Type B pancreatic cell (in vitro differentiated cells): ENCODE measurements at regions not wholly inside any gene's neighbourhood (a gene's known extent, or its start where the extent isn't known, plus 50 kb on each side); places are given as distances from the start of the nearest gene placed in this dataset.

Experiments
- DNase-seq: peaks from one replicate; pipeline ENCODE4 v3.0.0; 2021; ENCODE audit warnings: mixed read lengths; ENCODE audit not compliant: unreplicated experiment; ENCODE audit errors: extremely low spot score
- H3K27ac Mint-ChIP-seq: 2 replicates; pipeline ENCODE4 v1.8.0; 2021; ENCODE audit warnings: mild to moderate bottlenecking, mixed read lengths
- H3K27me3 Mint-ChIP-seq: 2 replicates; pipeline ENCODE4 v1.8.0; 2021; ENCODE audit warnings: mixed read lengths
- H3K36me3 Mint-ChIP-seq: 2 replicates; pipeline ENCODE4 v1.8.0; 2021; ENCODE audit warnings: mixed read lengths
- H3K4me1 Mint-ChIP-seq: one replicate; pipeline ENCODE4 v1.8.0; 2021; ENCODE audit warnings: mixed read lengths; ENCODE audit not compliant: unreplicated experiment
- H3K4me3 Mint-ChIP-seq: 2 replicates; pipeline ENCODE4 v1.8.0; 2021; ENCODE audit warnings: mild to moderate bottlenecking, mixed read lengths
- H3K9me3 Mint-ChIP-seq: 2 replicates; pipeline ENCODE4 v1.8.0; 2021; ENCODE audit warnings: mixed read lengths
- CTCF ChIP-seq: fragments of 200-600 bp; sonication (generic); conservative IDR thresholded peaks from 2 replicates; pipeline ENCODE4 v1.5.0; 2021; ENCODE audit warnings: antibody characterized with exemption, mild to moderate bottlenecking

GRCh38 chr4:183807420-183808096 lies 97.5 kb upstream of the STOX2 start:
- DNase-seq: no peak
- no peak for TF ChIP-seq CTCF
- H3K27ac Mint-ChIP-seq: no peak overlapping the region

GRCh38 chr4:183808097-183808456 lies 97.0 kb upstream of the STOX2 start:
- H3K27ac Mint-ChIP-seq: no peak overlapping the region
- no peaks in the 10 kb centered on the region for H3K4me1 Mint-ChIP-seq
- H3K4me3 Mint-ChIP-seq: no peak overlapping the region
- H3K36me3 Mint-ChIP-seq: peaks cover 3% of the 10 kb centered on the region
- no peak for DNase-seq
- H3K27me3 Mint-ChIP-seq: no peaks in the 10 kb centered on the region
- no peaks in the 10 kb centered on the region for H3K9me3 Mint-ChIP-seq
- TF ChIP-seq CTCF: no peak

More at GRCh38 chr4:183807420-183808096, 97.5 kb upstream of the STOX2 start:
- Mint-ChIP-seq H3K27me3 (no peaks in the 10 kb centered on the region), H3K4me1 (no peaks in the 10 kb centered on the region), H3K36me3 (peaks cover 3% of the 10 kb centered on the region), H3K4me3 (no peak overlapping the region), H3K9me3 (no peaks in the 10 kb centered on the region)

GRCh38 chr4:183812567-183812966 lies 92.5 kb upstream of the STOX2 start:
- TF ChIP-seq CTCF: no peak
- no peaks in the 10 kb centered on the region for H3K27me3 Mint-ChIP-seq
- no peak for DNase-seq
- no peaks in the 10 kb centered on the region for H3K9me3 Mint-ChIP-seq
- H3K27ac Mint-ChIP-seq: no peak overlapping the region
- H3K36me3 Mint-ChIP-seq: peaks cover 3% of the 10 kb centered on the region
- no peak overlapping the region for H3K4me3 Mint-ChIP-seq
- no peaks in the 10 kb centered on the region for H3K4me1 Mint-ChIP-seq

GRCh38 chr4:183814461-183814860 lies 90.6 kb upstream of the STOX2 start:
- no peaks in the 10 kb centered on the region for H3K9me3 Mint-ChIP-seq
- no peaks in the 10 kb centered on the region for H3K27me3 Mint-ChIP-seq
- TF ChIP-seq CTCF: no peak
- H3K4me3 Mint-ChIP-seq: no peak overlapping the region
- H3K4me1 Mint-ChIP-seq: no peaks in the 10 kb centered on the region
- no peaks in the 10 kb centered on the region for H3K36me3 Mint-ChIP-seq
- H3K27ac Mint-ChIP-seq: no peak overlapping the region
- DNase-seq: no peak

GRCh38 chr4:183816077-183816476 lies 89.0 kb upstream of the STOX2 start:
- Mint-ChIP-seq H3K27me3 (no peaks in the 10 kb centered on the region), H3K27ac (no peak overlapping the region), H3K4me1 (no peaks in the 10 kb centered on the region), H3K9me3 (no peaks in the 10 kb centered on the region), H3K4me3 (no peak overlapping the region), H3K36me3 (no peaks in the 10 kb centered on the region)
- DNase-seq: no peak
- TF ChIP-seq CTCF: no peak
